ENCODE measurements at regions not wholly inside any gene's neighbourhood (a gene's known extent, or its start where the extent isn't known, plus 50 kb on each side); places are given as distances from the start of the nearest gene placed in this dataset.

GRCh38 chr1:9437961-9438430, 101.3 kb upstream of the SLC25A33 start:
- TF ChIP-seq POLR2A (IDR thresholded peaks at IDR 0.05) (no peak), CTCF (IDR thresholded peaks at IDR 0.05) (no peak)

Data from prostate gland (tissue), 2 donors.